ENCODE measurements at regions not wholly inside any gene's neighbourhood (a gene's known extent, or its start where the extent isn't known, plus 50 kb on each side); places are given as distances from the start of the nearest gene placed in this dataset.

DNA sequence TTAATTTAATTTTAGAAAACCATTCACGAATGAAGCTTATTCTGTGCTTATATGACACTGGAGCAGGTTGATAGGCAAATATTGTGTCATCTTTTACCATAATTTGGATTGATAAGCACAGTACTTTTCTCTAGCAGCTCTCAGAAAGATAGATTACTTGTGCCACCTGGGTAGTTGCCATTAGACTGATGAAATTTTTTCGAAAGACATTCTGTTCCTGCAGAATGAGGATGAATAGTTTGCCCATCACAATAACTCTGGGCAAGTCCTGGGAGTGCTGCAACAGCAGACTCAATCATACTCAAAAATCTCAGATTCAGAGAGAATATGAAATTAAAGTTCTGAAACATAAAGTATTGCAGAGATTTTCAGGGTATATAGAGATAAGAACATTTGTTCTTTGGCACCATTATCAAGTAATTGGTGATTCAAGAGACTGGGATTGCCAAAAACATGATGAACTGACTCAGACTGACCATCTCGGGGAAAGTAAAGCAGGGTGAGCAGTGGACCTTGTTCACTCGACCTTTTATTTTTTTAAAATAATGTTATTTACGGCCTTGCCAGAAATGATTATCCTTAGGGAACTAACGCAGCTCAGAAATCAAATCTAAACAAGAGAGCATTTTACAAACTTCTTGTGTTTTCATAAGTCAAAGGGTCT lies 65.8 kb upstream of the PTCHD4 start:
- no peak for TF ChIP-seq POLR2A (IDR thresholded peaks at IDR 0.05)
- no peak for TF ChIP-seq POLR2AphosphoS5 (IDR thresholded peaks at IDR 0.05)

All from prostate gland (tissue), 1 donor.